ENCODE measurements at regions not wholly inside any gene's neighbourhood (a gene's known extent, or its start where the extent isn't known, plus 50 kb on each side); places are given as distances from the start of the nearest gene placed in this dataset.
"Not testable (repeated sequence)": the region's sequence is repeated elsewhere in the genome, so short reads cannot be mapped to it uniquely, and the experiment has no call there.

DNA sequence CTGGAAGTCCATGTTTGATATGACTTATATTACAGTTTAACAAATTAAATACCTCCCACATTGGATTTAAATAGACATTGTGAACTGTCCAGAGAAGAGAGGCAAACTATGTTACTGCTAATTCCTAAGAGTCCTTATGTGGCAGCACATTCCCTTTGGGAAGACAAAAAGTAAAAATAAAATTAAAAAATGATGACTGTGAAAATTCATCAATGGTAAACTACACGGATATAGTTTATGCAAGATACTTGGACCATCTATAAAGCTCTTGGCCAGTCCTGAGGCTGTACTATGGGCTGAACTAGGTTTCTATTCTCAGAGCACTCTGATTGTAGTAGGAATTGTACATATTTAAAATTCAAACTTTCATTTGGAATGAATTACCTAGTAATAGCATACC lies 206.4 kb downstream of the LRRK2 start:
- DNase-seq (ENCODE audit: extremely low read depth, low read depth), result no peak

DNA sequence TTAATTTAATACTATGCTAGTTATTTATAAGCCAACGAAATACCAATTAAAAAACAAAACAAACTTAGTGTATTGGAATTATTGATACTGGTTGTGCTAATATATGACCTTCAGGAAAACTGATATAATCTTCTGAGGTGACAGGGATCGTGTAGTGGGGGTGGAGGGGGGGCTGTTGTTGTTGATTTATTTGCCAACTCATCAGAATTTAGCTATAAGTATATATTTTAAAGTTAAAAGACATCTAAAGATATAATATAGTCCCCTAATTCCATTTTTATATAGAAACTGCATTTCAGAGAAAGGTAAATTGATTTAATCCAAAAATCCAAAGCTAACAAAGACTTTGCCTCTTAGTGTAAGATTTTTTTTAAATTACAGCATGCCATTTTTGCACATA lies 210.5 kb downstream of the LRRK2 start:
- DNase-seq (ENCODE audit: extremely low read depth, low read depth), result no peak

DNA sequence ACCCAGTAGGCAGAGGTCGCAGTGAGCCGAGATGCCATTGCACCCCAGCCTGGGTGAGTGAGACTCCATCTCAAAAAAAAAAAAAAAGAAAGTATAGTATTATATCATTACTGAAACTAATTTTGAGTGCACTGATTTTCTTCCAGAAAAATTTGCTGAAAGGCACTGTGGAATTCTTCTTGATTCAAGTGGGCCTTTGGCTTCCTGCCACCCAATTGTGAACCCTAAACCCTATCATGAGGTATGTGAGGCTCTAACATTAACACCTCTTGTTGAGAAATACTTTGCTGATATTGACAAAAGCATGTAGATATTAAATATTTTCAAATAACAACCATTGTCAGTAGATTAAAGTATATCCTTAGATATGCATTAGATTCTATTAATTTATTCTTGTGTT lies 211.2 kb downstream of the LRRK2 start:
- no peak for DNase-seq (ENCODE audit: extremely low read depth, low read depth)

DNA sequence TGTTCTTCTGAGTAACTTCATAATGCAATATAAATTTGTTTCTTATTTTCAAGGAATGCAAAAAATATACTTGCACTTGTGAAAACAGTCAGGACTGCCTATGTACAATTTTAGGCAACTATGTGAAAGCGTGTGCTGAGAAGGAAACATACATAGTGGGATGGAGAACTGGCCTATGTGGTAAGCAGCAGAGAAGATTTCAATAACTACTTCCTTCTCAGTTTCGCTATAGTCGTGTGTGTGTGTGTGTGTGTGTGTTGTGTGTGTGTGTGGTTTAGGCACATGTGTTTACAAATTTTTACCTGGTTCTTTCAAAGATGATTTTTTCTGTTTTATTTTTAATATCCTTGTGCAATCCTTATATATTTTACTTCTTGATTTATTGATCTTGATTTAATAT lies 211.8 kb downstream of the LRRK2 start:
- no peak for DNase-seq (ENCODE audit: extremely low read depth, low read depth)

DNA sequence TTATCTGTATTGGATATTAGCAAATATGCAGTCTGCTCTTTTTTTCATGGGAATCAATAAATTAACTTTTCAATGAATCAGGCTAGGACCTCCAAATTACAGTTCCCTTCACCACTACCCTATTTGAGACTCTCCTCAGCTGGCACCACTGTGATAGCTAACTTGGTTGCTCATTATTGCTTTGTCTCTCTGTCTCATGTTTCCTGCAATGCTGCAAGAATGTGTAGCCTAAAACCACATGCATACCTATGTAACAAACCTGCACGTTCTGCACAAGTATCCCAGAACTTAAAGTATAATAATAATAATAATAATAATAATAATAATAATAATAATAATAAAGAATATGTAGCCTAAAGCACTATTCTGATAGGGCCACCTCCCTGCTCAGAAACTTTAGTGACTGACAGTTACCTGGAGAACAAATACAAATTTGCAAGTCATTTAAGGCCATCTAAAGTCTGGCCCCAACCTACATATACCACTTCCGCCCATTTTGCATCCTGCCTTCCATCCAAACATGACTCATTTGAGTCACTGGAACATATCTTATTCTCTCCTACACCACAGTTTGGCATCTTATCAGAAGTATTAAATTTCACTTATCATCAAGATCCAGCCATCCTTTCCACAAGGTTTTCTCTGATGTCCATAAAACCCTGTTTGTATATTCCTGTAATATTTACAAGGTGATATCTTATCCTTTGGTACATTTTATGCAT lies 215.1 kb downstream of the LRRK2 start:
- DNase-seq (ENCODE audit: extremely low read depth, low read depth), result no peak

DNA sequence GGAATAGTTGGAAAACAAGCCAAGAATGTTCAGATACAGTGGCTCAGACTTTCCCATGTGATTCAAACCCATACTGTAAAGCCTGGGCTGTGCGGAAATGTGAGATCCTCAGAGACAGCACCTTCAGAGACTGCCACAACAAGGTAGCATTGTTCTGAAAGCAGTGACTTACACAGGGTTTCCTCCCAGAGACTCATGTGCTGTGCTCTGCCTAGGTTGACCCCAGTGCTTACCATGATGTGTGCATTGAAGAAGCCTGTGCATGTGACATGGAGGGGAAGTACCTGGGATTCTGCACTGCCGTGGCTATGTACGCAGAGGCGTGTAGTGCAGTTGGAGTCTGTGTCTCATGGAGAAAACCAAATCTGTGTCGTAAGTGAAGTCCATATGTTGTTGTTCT lies 219.4 kb downstream of the LRRK2 start:
- no peak for DNase-seq (ENCODE audit: extremely low read depth, low read depth)

DNA sequence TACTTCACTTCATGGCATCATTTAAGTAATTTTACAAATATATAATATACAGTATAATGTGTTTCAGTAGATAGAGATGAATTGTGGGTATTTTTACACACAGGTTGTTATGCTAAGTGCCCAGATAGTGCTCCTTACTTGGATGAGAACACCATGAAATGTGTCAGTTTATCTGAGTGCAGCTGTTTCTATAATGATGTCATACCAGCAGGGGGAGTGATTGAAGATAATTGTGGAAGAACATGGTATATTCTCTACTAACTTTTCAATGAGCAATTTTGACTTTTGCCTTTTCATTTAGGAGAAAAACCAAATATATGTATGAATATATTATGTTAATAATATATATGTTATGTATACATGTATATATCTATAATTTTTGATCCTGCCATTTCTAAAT lies 221.6 kb downstream of the LRRK2 start:
- peak; percentile 44 for DNase-seq (ENCODE audit: extremely low read depth, low read depth)

DNA sequence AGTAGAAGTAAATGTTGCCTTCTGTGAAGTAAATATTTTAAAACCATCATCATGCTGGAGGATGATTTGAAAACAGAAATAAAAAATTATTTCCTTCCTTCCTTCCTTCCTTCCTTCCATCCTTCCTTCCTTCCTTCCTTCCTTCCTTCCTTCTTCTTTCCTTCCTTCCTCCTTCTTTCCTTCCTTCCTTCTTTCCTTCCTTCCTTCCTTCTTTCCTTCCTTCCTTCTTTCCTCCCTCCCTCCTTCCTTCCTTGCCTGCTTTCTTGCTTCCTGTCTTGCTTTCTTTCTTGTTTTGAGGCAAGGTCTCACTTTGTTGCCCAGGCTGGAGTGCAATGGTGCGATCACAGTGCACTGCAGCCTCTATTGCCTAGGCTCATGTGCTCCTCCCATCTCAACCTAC lies 223.7 kb downstream of the LRRK2 start:
- DNase-seq (ENCODE audit: extremely low read depth, low read depth), result not testable (repeated sequence)

DNA sequence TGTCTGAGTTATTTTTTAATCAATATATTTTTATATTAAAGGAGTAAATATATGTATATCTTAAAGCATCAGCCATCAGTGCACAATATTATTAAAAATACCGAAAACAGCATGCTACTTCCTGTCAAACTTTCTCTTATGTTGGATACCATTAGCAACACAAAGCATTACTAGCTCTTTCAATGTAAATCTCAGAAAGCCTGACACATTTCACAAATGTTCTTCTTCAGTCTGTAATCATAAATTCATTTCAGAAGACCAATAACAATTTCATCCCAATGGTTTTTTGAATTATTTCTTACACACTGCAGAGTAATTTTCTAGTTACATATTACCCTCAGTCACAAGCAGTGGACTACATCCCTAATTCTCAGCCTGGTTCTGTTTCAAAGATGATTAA lies 226.9 kb downstream of the LRRK2 start:
- no peak for DNase-seq (ENCODE audit: extremely low read depth, low read depth)

DNA sequence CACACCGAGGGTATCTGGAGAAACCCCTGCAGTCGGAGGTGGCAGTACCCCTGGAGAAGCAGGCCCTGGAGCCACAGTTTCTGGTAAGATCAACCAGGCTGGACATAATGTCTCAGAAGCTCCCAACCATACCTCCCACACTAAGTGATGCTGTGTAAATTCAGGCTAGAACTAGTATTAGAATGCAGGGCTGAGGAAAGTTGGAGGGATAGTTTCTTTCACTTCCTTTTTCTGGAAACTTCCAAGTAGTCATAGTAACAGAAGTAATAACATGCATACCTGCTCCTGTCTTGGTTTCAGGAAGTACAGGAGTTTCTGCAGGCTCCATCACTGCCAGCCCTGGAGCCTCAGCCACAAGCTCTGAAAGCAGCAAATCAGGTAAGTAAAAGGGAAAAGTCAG lies 228.1 kb upstream of the CNTN1 start:
- no peak for DNase-seq (ENCODE audit: extremely low read depth, low read depth)

DNA sequence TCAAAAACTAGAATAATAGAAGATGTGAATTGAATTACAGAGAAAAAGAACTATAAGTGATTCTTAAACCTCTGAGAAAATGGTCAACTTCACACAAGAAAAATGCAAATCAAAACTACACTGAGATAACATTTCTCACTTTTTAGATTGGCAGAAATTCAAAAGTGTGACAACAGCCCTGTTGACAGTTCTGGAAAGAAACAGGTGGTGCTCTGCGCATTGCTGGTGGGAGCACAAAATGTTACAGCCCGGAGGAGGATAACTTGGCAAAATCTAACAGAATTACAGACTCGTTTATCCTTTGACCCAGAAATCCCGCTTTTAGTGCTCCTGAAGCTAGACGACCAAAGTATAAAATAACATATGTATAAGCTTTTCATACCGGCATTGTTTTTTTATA lies 222.5 kb upstream of the CNTN1 start:
- no peak for DNase-seq (ENCODE audit: extremely low read depth, low read depth)

DNA sequence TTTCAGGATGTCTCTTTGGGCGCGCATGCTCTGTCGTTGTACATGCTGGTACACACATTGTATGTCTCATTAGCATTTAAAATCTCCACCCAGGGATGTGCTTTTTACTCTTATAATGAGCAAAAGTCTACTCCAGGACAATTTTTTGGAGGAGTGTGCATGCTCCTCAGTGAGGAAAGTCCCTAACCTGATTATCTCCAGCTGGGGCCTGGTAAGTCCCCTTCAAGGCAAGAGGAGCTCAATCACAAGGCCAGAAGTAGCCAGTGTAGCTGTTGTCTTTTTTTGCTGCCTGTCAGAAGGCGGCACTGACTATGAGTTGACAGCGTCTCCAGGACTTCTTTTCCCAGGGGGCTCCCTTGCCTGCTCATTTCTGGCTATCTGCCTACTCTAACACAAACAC lies 218.3 kb upstream of the CNTN1 start:
- DNase-seq (ENCODE audit: extremely low read depth, low read depth), result no peak

DNA sequence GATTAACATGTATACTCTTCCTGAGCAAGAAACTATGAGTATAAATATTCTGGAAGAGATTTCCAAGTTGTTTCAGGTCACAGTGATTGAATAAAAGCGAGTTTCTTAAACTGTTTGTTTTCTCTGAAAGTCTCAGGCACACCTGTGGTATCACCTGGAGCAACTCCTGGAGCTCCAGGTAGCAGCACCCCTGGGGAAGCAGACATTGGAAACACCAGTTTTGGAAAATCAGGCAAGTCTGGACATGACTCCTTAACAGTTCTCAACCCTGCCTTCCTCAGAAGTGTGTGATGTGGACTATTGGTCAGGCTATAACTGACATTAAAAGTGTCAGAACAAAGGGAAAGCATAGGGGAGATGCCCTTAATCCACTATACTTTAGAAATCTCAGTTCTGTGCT lies 217.6 kb upstream of the CNTN1 start:
- no peak for DNase-seq (ENCODE audit: extremely low read depth, low read depth)

DNA sequence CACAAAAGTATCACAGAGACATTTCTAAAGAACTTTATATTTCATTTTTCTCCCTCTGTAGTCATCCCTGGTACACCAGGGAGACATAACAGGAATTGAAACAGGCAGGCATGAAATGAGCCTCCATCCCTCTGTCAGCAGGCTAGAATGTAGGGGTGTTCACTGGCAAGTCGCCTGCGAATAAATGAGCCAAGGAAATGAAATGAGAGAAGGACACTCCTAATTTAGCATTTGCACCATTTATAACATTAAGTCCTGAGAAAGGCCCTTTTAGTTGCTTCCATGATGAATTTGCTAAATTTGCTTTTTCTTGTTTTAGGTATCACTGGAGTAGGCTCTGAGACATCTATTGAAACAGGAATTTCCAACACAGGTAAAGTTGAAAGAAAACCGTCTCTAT lies 192.4 kb upstream of the CNTN1 start:
- DNase-seq (ENCODE audit: extremely low read depth, low read depth), result no peak

DNA sequence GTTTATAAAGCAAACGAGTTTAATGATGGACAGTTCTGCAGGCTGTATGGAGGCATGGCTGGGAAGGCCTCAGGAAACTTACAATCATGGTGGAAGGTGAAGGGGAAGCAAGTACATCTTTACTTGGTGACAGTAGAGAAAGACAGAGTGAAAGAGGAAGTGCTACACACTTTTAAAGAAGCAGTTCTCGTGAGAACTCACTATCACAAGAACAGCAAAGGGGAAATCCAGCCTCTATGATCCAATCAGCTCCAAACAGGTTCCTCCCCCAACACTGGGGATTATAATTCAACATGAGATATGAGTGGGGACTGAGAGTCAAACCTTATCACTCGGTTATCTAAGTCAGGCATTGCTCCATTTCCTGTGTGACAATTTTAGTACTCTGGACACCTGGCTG lies 189.9 kb upstream of the CNTN1 start:
- DNase-seq (ENCODE audit: extremely low read depth, low read depth), result no peak

DNA sequence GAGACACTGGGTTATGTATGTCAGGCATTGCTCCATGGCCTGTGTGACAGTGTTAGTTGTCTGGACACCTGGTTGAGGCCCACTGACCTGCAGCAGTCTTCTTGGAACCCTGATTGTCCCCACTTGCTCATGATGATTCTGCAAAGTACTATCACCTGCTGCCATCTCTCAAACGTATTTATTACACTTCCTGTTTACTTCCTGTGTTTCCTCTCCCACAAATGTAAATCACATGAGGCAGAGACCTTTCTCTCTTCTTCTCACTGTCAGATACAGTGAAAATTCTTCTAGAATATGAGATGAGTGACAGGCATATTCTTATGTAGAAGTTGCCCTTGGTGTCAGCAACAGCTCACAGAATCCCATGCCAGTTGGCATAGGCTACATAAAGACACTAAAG lies 186.9 kb upstream of the CNTN1 start:
- no peak for DNase-seq (ENCODE audit: extremely low read depth, low read depth)

DNA sequence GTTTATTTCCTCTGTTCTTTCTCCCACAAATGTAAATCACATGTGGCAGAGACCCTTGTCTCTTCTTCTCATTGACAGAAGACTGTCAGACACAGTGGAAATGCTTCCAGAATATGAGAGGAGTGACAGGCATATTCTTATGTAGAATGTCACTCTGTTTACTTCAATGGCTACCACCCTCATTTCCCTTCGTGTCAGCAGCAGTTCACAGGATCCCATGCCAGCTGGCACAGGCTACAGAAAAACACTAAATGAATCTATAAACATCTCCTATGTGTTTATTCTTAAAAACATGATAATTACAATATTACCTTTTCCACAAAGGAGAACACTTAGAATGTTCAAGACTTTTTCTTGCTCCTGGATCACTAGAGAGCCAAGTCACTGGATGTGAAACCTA lies 183.8 kb upstream of the CNTN1 start:
- no peak for DNase-seq (ENCODE audit: extremely low read depth, low read depth)

DNA sequence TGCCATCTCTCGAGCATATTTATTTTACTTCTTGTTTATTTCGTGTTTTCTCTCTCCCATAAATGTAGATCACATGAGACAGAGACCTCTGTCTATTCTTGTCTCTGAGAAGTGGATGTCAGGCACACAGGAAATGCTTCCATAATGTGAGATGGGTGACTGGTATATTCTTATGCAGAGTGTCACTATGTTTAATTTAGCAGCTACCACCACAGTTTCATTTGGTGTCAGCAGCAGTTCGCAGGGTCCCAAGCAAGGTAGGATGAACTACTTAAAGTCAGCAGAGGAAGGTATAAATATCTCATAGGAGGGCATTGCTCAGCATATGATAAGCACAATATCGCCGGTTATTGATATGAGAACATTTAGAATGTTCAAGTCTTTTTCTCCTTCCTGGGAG lies 180.9 kb upstream of the CNTN1 start:
- no peak for DNase-seq (ENCODE audit: extremely low read depth, low read depth)

DNA sequence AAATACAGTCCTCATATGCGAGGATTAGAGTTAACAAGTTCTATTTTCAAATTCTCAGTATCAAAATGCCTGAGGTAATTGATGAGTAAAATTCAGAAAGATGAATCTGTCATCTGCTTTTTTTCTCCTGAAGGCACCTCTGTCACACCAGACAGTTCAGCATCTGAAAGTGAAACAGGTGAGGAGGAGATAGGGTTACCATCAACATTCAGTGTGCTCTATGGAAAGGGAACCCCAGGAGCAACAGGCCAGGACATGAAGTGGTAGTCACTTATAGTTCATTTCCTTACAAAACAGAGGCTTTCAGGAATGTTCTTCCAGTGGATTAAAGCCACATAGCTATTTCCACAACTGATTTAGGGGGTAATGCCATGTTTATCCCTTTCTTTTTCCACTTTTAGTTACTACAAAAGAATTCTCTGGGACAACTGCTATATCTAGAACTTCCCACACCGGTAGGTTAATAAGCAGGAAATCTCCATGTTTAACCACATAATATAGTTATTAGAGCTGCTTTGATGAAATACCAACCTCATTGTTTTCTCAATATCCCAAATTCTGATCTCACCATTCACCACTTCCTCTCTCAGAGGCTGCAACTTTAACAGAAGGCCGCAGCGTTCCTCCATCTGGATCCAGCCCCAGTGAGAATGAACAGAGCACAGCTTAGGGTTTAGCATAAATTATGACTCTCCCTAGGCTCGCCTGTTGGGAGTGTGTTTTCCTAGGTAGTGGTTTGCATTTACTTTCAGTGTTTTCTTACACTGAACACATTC lies 177.0 kb upstream of the CNTN1 start:
- no peak for DNase-seq (ENCODE audit: extremely low read depth, low read depth)

DNA sequence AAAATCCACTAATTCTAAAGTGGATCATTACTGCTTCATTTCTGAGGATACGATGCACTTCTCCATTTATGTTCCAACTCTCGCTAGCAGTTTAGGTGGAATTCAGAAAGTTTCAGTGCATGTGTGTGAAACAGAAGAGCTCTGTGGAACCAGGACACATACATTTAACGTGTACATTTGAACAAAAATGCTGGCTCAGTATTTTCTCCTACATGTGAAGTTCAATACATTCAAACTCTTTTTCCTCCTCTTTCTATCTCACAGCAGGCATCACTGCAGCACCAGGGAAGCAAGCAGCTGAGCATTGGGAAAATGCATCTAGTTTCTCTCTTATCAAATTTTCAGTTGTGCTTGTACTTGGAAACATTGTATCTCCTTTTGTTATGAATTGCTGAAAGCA lies 169.4 kb upstream of the CNTN1 start:
- DNase-seq (ENCODE audit: extremely low read depth, low read depth), result no peak

DNA sequence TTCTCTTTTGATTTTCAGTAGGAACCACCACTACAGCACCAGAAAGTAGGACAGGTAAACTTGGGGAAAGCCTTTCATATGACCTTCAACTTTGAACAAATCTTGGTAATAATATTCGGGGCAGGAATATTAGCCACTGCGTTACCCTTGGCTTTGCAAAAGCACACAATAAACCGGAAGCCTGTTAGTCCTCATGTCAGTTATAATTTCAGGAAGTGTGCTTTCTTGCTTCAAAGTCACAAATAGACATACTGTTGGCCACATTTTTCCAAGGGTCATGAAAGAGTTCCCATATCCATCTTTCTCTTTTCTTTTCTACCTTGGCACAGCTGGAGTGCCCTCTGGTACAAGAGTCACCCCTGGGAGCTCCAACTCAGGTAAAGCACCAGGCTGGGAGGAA lies 167.2 kb upstream of the CNTN1 start:
- no peak for DNase-seq (ENCODE audit: extremely low read depth, low read depth)

DNA sequence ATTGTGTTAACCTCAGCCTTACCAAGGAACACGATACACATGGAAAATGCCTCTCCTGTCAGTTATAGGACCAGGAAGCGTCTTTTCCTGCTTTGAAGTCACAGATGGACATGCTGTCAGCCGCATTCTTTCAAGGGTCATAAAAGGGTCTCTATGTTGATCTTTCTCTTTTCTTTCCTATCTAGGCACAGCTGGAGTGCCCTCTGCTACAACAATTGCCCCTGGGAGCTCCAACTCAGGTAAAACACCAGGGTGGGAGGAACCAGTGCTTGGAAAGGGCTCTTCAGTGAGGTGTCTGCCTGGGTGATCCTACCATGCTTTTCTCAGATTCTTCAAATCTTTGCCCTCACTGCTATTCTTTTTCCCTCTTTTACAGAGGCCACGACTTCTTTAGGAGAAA lies 157.4 kb upstream of the CNTN1 start:
- no peak for DNase-seq (ENCODE audit: extremely low read depth, low read depth)

DNA sequence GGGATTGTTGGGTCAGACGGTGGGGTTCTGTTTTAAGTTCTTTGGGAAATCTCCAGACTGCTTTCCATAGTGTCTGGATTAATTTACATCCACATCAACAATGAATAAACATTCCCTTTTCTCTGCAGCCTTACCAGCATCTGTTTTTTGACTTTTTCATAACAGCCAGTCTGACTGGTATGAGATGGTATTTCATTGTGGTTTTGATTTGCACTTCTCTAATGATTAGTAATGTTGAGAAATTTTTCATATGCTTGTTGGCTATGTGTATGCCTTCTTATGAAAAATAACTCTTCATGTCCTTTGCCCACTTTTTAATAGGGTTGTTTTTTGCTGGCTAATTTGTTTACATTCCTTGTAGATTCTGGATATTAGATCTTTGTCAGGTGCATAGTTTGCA lies 140.8 kb upstream of the CNTN1 start:
- DNase-seq (ENCODE audit: extremely low read depth, low read depth), result no peak

Data from NCI-H460 (cell line).